GM12878 (cell line): ENCODE measurements at regions not wholly inside any gene's neighbourhood (a gene's known extent, or its start where the extent isn't known, plus 50 kb on each side); places are given as distances from the start of the nearest gene placed in this dataset.

Experiments
- ATAC-seq: fragments of 200-7000 bp; cut with Tn5 transposase; 3 replicates; pipeline ENCODE4 v1.9.1; 2020; ENCODE audit warnings: mild to moderate bottlenecking, moderate library complexity
- BruUV-seq: library from RNA; stranded (reverse); fragments of 400-500 nt; replicated peaks from 2 replicates; lab custom pipeline; 2021; lab: Mats Ljungman, UMichigan
- CTCF ChIA-PET: fragments of 300-600 bp; sonication (Branson Sonifier 250); formaldehyde crosslinking; extraction: SDS; loops from one replicate; lab custom pipeline; 2021; ENCODE audit warnings: inconsistent platforms; lab: Yijun Ruan, JAX
- POLR2A ChIA-PET: fragments of 350-600 bp; formaldehyde crosslinking; extraction: SDS; loops from one replicate; lab custom pipeline; 2021; ENCODE audit warnings: inconsistent platforms; lab: Charles Lee
- RAD21 ChIA-PET: fragments of 300-600 bp; sonication (Branson Sonifier 250); formaldehyde crosslinking; loops from one replicate; lab custom pipeline; 2023; ENCODE audit warnings: antibody characterized with exemption; ENCODE audit not compliant: unreplicated experiment; lab: Charles Lee
- SMC1A ChIA-PET: fragments of 300-600 bp; sonication (Branson Sonifier 250); formaldehyde crosslinking; loops from one replicate; lab custom pipeline; 2023; ENCODE audit not compliant: unreplicated experiment, uncharacterized antibody; lab: Charles Lee
- DNase-seq: peaks from one replicate; pipeline ENCODE4 v3.0.0-alpha.2; 2011; ENCODE audit warnings: low read depth, low spot score
- FAIRE-seq: peaks from 3 replicates; lab custom pipeline; 2011; peaks lifted over from hg19 to GRCh38; lab: Jason Lieb, UNC
- H2AFZ ChIP-seq: 2 replicates; pipeline ENCODE4 v1.6.0; 2011; ENCODE audit warnings: low read depth, low read length, control low read depth; ENCODE audit not compliant: control insufficient read depth
- H3K27ac ChIP-seq: 2 replicates; pipeline ENCODE4 v1.5.1; 2011; ENCODE audit warnings: control low read depth; ENCODE audit not compliant: control insufficient read depth, insufficient read depth
- H3K27me3 ChIP-seq, 2 experiments: replicated peaks in 1 of 2; 2 replicates each; pipeline versions ENCODE4 v1.6.0 to v1.6.1; 2011; ENCODE audit warnings: low read length in 1 of 2; ENCODE audit not compliant: control insufficient read depth in 2 of 2, insufficient read depth in 2 of 2
- H3K36me3 ChIP-seq, 2 experiments: 2 replicates each; pipeline ENCODE4 v1.5.1; 2011; ENCODE audit warnings: low read length in 1 of 2; ENCODE audit not compliant: control insufficient read depth in 2 of 2, insufficient read depth in 2 of 2
- H3K4me1 ChIP-seq: 2 replicates; pipeline ENCODE4 v1.6.1; 2011; ENCODE audit warnings: mild to moderate bottlenecking, low read length, moderate library complexity, mixed read lengths; ENCODE audit not compliant: control insufficient read depth, insufficient read depth
- H3K4me2 ChIP-seq: 2 replicates; pipeline ENCODE4 v1.6.0; 2011; ENCODE audit warnings: control low read depth; ENCODE audit not compliant: control insufficient read depth, insufficient read depth
- H3K4me3 ChIP-seq: fragments of 200-600 bp; sonication (generic); 2 replicates; pipeline ENCODE4 v1.5.1; 2016
- H3K79me2 ChIP-seq: 2 replicates; pipeline ENCODE4 v1.6.0; 2011; ENCODE audit warnings: low read length; ENCODE audit not compliant: control insufficient read depth, insufficient read depth
- H3K9ac ChIP-seq: 2 replicates; pipeline ENCODE4 v1.8.0; 2011; ENCODE audit warnings: low read length, control low read depth, mixed read lengths; ENCODE audit not compliant: control insufficient read depth, insufficient read depth
- H3K9me3 ChIP-seq: replicated peaks from 3 replicates; pipeline ENCODE4 v1.5.1; 2011; ENCODE audit warnings: mild to moderate bottlenecking, low read length; ENCODE audit not compliant: control insufficient read depth, insufficient read depth
- H4K20me1 ChIP-seq: 2 replicates; pipeline ENCODE4 v1.6.0; 2011; ENCODE audit not compliant: control insufficient read depth, insufficient read depth
- ETV6 ChIP-seq, 2 experiments: fragments of 450-650 bp in 1 of 2; IDR thresholded peaks in 1 of 2; conservative IDR thresholded peaks in 1 of 2; 2 replicates each; pipeline ENCODE4 v1.6.1; 2014; ENCODE audit warnings: antibody characterized with exemption in 1 of 2, borderline replicate concordance in 1 of 2, low read depth in 1 of 2, mild to moderate bottlenecking in 1 of 2, moderate library complexity in 1 of 2
- FOXM1 ChIP-seq: IDR thresholded peaks from 2 replicates; pipeline ENCODE4 v1.6.1; 2012; ENCODE audit warnings: low read depth, mild to moderate bottlenecking, inconsistent platforms, low read length, moderate library complexity
- RELB ChIP-seq: fragments of 450-650 bp; IDR thresholded peaks from 2 replicates; pipeline ENCODE4 v1.6.1; 2017; ENCODE audit warnings: low read depth, mild to moderate bottlenecking, moderate library complexity
- RFX5 ChIP-seq: IDR thresholded peaks from 2 replicates; pipeline ENCODE4 v1.6.1; 2011; ENCODE audit warnings: low read depth, low read length, improper control_type of control experiment
- RUNX3 ChIP-seq: IDR thresholded peaks from 2 replicates; pipeline ENCODE4 v1.6.1; 2012; ENCODE audit warnings: low read length, inconsistent platforms
- SKIL ChIP-seq: fragments of 450-650 bp; IDR thresholded peaks from 2 replicates; pipeline ENCODE4 v1.6.1; 2017; ENCODE audit warnings: mild to moderate bottlenecking, low read depth, inconsistent platforms; ENCODE audit not compliant: poor library complexity, severe bottlenecking
- SMAD1 ChIP-seq: fragments of 450-650 bp; IDR thresholded peaks from 2 replicates; pipeline ENCODE4 v1.6.1; 2018; ENCODE audit warnings: mild to moderate bottlenecking, low read depth; ENCODE audit not compliant: partially characterized antibody
- TARDBP ChIP-seq: IDR thresholded peaks from 2 replicates; pipeline ENCODE4 v1.6.1; 2016; ENCODE audit warnings: borderline replicate concordance
- ZBTB4 ChIP-seq: fragments of 450-650 bp; formaldehyde crosslinking; IDR thresholded peaks from 2 replicates; pipeline ENCODE4 v1.4.0; 2022; ENCODE audit warnings: mild to moderate bottlenecking, moderate library complexity
- ZNF274 ChIP-seq: IDR thresholded peaks from one replicate; pipeline ENCODE4 v1.8.0; 2011; ENCODE audit not compliant: insufficient read length, insufficient read depth
- ZNF592 ChIP-seq: fragments of 450-650 bp; IDR thresholded peaks from 2 replicates; pipeline ENCODE4 v1.6.1; 2017; ENCODE audit warnings: mild to moderate bottlenecking, moderate library complexity
- WGBS: methylation state at CpG from one replicate; pipeline ENCODE4 v1.1.6; 2016; ENCODE audit warnings: low lambda C conversion rate; ENCODE audit not compliant: insufficient replicate concordance, insufficient coverage; ENCODE audit errors: missing lambda C conversion rate; 5-methylcytosine and 5-hydroxymethylcytosine counted together
- in situ Hi-C: fragments of 300-500 bp; cut with MboI; formaldehyde crosslinking; loops from 9 replicates; pipeline ENCODE4 v1.14.3; 2018; ENCODE audit warnings: mixed read lengths
- intact Hi-C: fragments of 100-400 bp; cut with micrococcal nuclease; formaldehyde crosslinking; loops from one replicate; pipeline ENCODE4 v1.14.2; 2022; ENCODE audit not compliant: unreplicated experiment

- TF ChIP-seq SKIL, result no peak
- no peak for TF ChIP-seq RELB
These were observed 122.4 kb downstream of the AASDH start (continued) for GRCh38 chr4:56264873-56265272.

- H3K36me3 ChIP-seq, result no peaks in the 10 kb centered on the region
- CTCF ChIA-PET, result no interaction called here
These were observed 126.3 kb downstream of the AASDH start for GRCh38 chr4:56261027-56261426.

More at GRCh38 chr4:56261027-56261426, 126.3 kb downstream of the AASDH start:
- Histone ChIP-seq H2AFZ (no peak overlapping the region), H3K9ac (no peak overlapping the region), H3K27me3 (no peaks in the 10 kb centered on the region), H3K4me3 (no peak overlapping the region), H3K27ac (no peak overlapping the region), H3K79me2 (no peaks in the 10 kb centered on the region), H3K4me1 (peaks cover 5% of the 10 kb centered on the region; the same call in 1 of the 2 replicates), H3K4me2 (no peak overlapping the region), H4K20me1 (no peaks in the 10 kb centered on the region), H3K9me3 (no peaks in the 10 kb centered on the region; the same call in 2 of the 3 replicates)
- in situ Hi-C loops (no loop called here), intact Hi-C loops (no loop called here)
- no peak for TF ChIP-seq SMAD1
- TF ChIP-seq ETV6 (conservative IDR thresholded peaks at IDR 0.05 in 1 of 2, IDR thresholded peaks at IDR 0.05 in 1 of 2; ENCODE audit: borderline replicate concordance in 1 of 2, low read depth in 1 of 2), result peak in 1 of 2 experiments; percentile 79; a peak in 2 of 4 replicates
- TF ChIP-seq RFX5, result no peak
- TF ChIP-seq TARDBP, result no peak
- no peak for TF ChIP-seq ZNF592
- TF ChIP-seq FOXM1, result no peak
- no peak for TF ChIP-seq ZBTB4 (CRISPR knock-in tag)
- peak; percentile 60 for TF ChIP-seq RUNX3
- TF ChIP-seq ZNF274, result no peak
- ATAC-seq (peak; percentile 34), DNase-seq (peak; percentile 2), FAIRE-seq (no peak)
- ChIA-PET POLR2A (no interaction called here), RAD21 (no interaction called here), SMC1A (interaction anchor here (0.6 kb wide), 1 partner anchor 570 kb away, joined by 3 read pairs; no protein-coding TSS in a partner anchor)
- WGBS, result 11% methylated on average over 6 of the region's 6 CpGs
- no TSS peak for BruUV-seq
